T-helper 2 cell treated with Interferon-gamma antibody and Interleukin-4, amounts not matched to agents 5 μg/mL and 100 μg/mL, for 36 hours (primary cell): ENCODE measurements at regions not wholly inside any gene's neighbourhood (a gene's known extent, or its start where the extent isn't known, plus 50 kb on each side); places are given as distances from the start of the nearest gene placed in this dataset.

Source experiments
- DNase-seq: peaks from one replicate; pipeline ENCODE4 v3.0.0; 2021; ENCODE audit warnings: low spot score
- H3K27ac Mint-ChIP-seq: one replicate; pipeline ENCODE4 v1.8.0; 2021; ENCODE audit warnings: mild to moderate bottlenecking, mixed read lengths
- H3K27me3 Mint-ChIP-seq: one replicate; pipeline ENCODE4 v1.8.0; 2021; ENCODE audit warnings: low read depth, mixed read lengths
- H3K36me3 Mint-ChIP-seq: one replicate; pipeline ENCODE4 v1.8.0; 2021; ENCODE audit warnings: low read depth, mixed read lengths
- H3K4me1 Mint-ChIP-seq: one replicate; pipeline ENCODE4 v1.8.0; 2021; ENCODE audit warnings: low read depth, mixed read lengths
- H3K4me3 Mint-ChIP-seq: one replicate; pipeline ENCODE4 v1.8.0; 2022; ENCODE audit warnings: mild to moderate bottlenecking, moderate library complexity, mixed read lengths
- H3K9me3 Mint-ChIP-seq: one replicate; pipeline ENCODE4 v1.8.0; 2021; ENCODE audit warnings: mixed read lengths

DNA sequence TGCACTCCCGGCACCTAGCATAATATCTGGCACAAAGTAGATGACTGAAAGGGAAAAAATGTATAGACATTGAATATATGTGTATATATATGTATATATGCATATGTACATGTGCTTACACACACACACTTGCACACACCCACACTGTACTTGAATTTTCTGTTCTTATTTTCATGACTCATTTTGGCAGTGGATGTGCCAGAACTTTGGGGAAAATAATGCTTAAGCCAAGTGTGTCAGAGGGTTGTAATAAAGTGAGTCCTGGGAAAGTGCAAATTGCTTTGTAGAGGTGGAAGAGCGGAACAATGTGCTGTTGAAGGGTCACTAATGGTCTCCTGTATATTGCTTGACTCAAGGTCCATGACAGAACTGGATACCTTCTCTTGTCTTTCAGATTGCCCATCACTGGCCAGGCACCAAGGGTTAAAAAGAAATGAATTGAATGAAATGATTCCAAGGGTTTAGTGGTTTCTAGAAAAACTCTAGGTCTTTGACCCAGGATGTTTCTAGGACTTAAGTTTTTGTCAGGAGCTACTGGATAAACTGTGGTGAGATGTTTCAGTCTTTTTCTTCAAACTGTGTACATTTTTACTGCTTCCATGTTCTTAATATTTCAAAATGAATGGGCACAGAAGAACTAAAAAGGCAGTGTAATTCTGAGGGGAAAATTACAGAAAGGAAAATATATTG is 129.9 kb upstream of the MOCS2 start:
- no peak for DNase-seq
- no peaks in the 10 kb centered on the region for H3K36me3 Mint-ChIP-seq
- no peaks in the 10 kb centered on the region for H3K9me3 Mint-ChIP-seq
- no peaks in the 10 kb centered on the region for H3K4me1 Mint-ChIP-seq
- no peak overlapping the region for H3K4me3 Mint-ChIP-seq
- H3K27ac Mint-ChIP-seq, result no peak overlapping the region
- peaks cover 4% of the 10 kb centered on the region for H3K27me3 Mint-ChIP-seq

DNA sequence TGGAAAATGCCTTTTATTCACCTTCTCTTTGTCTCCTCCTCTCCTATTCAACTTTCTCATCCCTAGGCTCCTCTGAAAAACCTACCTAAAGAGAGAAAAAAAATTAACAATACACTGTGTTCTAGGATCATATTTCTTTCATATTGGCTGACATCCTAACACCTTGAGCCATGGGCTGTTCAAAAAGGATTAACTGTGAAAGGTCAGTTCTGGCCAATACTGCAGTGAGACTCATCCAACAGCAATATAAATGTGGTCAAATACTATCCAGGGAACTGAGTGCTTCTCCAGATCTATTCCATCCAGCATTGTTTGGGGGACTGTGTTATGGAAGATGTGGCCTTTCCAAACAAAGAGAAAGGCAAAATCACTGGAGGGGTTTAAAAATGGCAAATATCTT is 131.1 kb upstream of the MOCS2 start:
- H3K27ac Mint-ChIP-seq, result no peak overlapping the region
- H3K9me3 Mint-ChIP-seq, result no peaks in the 10 kb centered on the region
- H3K36me3 Mint-ChIP-seq, result no peaks in the 10 kb centered on the region
- H3K4me3 Mint-ChIP-seq, result no peak overlapping the region
- peaks cover 4% of the 10 kb centered on the region for H3K27me3 Mint-ChIP-seq
- no peaks in the 10 kb centered on the region for H3K4me1 Mint-ChIP-seq
- DNase-seq, result no peak

DNA sequence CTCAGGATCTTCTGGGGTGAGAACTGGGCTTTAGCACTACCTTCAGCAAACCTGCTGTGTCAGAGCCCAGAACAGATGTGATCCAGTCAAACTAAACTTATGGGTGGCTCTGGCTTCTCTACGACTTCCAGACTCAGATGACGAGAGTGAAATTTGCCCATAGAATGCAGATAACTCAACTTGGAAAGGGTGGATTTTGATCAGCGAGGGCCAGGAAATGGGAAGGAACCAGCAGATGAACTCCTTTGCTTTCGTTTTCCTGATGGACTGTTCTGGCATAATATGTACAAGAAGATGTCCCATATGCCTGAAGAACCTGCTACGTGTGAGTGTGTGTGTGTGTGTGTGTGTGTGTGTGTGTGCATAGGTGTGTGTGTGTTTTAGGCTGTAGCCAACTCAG is 132.0 kb upstream of the MOCS2 start:
- Mint-ChIP-seq H3K4me1 (no peaks in the 10 kb centered on the region), H3K9me3 (no peaks in the 10 kb centered on the region), H3K4me3 (no peak overlapping the region), H3K27me3 (peaks cover 6% of the 10 kb centered on the region), H3K27ac (no peak overlapping the region), H3K36me3 (no peaks in the 10 kb centered on the region)
- no peak for DNase-seq

DNA sequence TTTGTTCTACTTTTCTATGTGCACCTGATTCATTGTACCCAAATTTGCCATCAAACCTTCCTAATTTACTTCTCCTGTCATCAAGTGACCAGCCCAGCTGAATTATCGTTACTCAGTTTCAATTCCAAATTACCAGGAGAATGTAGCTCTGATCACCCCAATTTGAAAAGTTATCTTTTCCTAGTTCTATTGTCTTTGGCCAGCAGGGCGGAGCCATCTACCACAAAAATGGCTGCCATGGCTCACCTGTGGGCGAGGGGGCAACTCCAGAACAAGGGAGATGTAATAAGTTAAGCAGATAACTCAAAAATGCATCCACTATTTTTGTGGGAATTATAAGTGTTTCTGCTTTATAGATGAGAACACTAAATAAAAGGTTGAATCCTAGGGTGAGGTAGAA is 133.8 kb upstream of the MOCS2 start:
- no peak overlapping the region for H3K27ac Mint-ChIP-seq
- H3K36me3 Mint-ChIP-seq, result no peaks in the 10 kb centered on the region
- H3K9me3 Mint-ChIP-seq, result no peaks in the 10 kb centered on the region
- no peak for DNase-seq
- H3K4me1 Mint-ChIP-seq, result no peaks in the 10 kb centered on the region
- no peak overlapping the region for H3K4me3 Mint-ChIP-seq
- H3K27me3 Mint-ChIP-seq, result peaks cover 16% of the 10 kb centered on the region

DNA sequence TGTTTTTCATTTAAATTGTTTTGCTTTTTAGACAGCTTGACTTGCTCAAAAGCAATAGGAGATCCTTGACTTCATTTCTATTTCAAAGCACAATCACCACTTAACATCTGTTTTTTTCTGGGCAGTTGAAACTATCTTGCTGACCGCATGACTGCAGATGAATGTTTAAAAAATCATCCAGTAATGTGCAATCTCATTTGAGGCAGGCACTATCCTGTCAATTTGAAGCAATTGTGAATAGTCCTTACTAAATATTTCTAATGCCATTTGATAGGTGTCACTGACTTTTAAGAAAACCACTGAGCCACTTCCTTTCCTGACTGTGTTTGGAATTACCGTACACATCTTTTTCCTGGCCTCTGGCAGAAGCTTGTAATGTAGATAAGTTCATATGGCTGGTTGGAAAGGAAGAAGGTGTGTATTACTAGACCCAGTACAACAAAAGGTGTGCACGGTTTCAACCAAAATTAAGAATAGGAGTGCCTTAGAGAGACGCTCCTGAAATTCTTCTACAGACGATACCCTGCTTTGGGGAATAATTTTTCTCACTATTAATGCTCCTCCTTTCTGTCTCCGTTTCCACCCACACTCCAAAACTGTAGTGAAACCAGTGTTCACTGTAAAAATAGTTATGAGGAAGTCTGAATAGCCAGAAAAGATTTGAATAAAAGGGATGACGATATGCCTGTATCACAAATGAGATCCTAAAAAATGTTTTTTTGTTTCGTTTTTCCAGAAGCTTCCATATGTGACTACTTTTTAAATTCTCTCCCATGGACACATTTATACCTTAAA is 136.7 kb upstream of the MOCS2 start:
- no peak overlapping the region for H3K4me3 Mint-ChIP-seq
- H3K36me3 Mint-ChIP-seq, result no peaks in the 10 kb centered on the region
- no peak overlapping the region for H3K27ac Mint-ChIP-seq
- no peaks in the 10 kb centered on the region for H3K4me1 Mint-ChIP-seq
- no peak for DNase-seq
- peaks cover 23% of the 10 kb centered on the region for H3K27me3 Mint-ChIP-seq
- no peaks in the 10 kb centered on the region for H3K9me3 Mint-ChIP-seq

DNA sequence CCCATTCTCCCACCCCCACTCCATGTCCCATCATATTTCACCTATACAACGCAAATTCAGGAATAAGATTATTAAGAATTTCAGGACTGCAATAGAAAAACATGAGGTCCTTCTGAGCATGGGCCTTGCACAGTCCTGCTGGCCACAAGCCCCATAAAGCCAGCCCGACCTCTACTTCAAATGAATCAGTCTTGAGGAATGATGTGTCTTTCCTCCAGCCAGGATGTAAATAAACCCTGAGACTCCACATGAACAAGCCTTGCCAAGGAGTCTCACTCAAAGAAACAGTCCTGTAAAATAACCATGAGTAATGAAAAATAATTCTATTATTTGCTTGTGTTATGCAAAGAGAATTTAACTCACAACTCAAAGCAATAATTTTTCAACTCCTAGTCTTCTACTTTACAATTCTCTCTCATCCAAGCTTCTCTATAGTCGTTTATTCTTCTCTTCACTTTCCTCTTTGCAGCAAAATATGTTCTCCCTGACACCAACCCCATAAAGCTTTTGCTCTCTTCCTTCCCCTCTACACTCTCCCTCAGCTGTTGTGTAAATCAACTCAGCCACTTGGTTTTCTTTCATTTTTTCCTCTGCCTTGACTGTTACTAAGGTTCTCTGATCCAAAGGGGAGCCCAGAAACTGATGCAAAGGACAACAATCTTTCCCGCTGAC is 140.1 kb upstream of the MOCS2 start:
- Mint-ChIP-seq H3K27ac (no peak overlapping the region), H3K4me1 (peaks cover 17% of the 10 kb centered on the region), H3K36me3 (no peaks in the 10 kb centered on the region), H3K27me3 (peaks cover 28% of the 10 kb centered on the region), H3K9me3 (no peaks in the 10 kb centered on the region), H3K4me3 (no peak overlapping the region)
- no peak for DNase-seq

DNA sequence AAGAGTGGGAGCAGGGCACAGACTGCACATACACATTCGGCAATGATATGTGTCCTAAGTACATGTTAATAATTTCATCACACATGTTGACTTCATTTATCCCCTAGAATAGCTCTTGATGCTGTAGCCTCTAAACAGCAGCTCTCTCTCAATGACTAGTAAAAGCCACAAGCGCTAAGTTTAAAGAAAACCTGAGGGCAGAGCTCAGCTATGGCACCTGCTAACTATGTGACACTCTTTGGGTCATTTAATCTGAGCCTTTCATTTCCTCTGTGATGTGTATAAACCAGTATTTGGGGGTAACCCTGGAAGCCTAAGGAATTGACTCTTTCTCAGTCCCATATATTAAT is 140.6 kb upstream of the MOCS2 start:
- Mint-ChIP-seq H3K9me3 (no peaks in the 10 kb centered on the region), H3K27ac (no peak overlapping the region), H3K4me3 (no peak overlapping the region)

DNA sequence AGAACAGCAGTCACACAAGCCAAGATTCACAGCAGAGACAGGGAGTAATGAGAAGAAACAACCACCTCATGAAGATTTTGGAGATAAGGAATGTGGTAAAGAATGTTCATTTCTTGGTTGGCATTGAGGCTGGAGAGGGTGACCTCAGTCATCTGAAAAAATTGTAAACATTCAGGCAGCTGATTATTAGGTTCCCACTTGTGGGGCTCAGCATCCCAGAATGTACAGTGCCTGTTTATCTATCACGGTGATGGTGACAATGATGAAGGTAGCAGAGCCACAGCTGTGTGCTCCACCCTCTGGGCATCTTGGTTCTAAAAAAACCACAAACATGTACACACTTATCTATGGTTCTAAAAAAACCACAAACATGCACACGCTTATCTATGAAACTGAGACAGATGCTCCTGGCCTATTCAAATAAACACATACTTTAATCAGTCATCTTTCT is 143.9 kb upstream of the MOCS2 start:
- peak overlapping the region; percentile 49 for H3K4me3 Mint-ChIP-seq
- H3K27me3 Mint-ChIP-seq, result peaks cover 46% of the 10 kb centered on the region
- peaks cover 20% of the 10 kb centered on the region for H3K4me1 Mint-ChIP-seq

More for the DNA sequence above, 140.6 kb upstream of the MOCS2 start:
- Mint-ChIP-seq H3K4me1 (peaks cover 20% of the 10 kb centered on the region), H3K36me3 (no peaks in the 10 kb centered on the region), H3K27me3 (peaks cover 33% of the 10 kb centered on the region)
- DNase-seq, result no peak

DNA sequence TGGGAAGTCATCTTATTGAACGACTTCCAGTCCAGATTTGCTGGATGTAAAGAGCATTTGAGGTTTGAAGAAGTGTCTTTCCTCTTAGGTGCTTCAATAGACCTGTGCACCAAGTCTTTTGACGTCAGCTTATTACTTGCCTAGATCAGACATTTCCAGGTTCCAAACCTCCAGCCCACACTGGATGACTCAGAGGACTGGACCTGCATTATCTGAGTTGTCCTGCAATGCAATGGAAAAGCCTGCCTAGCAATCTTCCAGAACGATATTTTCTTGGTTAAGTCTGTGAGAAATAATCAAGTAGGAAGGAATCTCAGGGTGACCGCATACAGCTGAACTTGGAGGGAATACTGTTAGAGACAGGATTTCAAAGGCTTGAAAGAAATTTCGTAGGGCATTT is 147.2 kb upstream of the MOCS2 start:
- Mint-ChIP-seq H3K27me3 (peaks cover 39% of the 10 kb centered on the region), H3K4me1 (peaks cover 20% of the 10 kb centered on the region), H3K36me3 (no peaks in the 10 kb centered on the region), H3K27ac (no peak overlapping the region), H3K9me3 (no peaks in the 10 kb centered on the region), H3K4me3 (no peak overlapping the region)
- no peak for DNase-seq

More for the DNA sequence above, 143.9 kb upstream of the MOCS2 start:
- DNase-seq, result peak; percentile 11
- H3K9me3 Mint-ChIP-seq, result no peaks in the 10 kb centered on the region
- H3K36me3 Mint-ChIP-seq, result no peaks in the 10 kb centered on the region
- peak overlapping the region; percentile 28 for H3K27ac Mint-ChIP-seq

DNA sequence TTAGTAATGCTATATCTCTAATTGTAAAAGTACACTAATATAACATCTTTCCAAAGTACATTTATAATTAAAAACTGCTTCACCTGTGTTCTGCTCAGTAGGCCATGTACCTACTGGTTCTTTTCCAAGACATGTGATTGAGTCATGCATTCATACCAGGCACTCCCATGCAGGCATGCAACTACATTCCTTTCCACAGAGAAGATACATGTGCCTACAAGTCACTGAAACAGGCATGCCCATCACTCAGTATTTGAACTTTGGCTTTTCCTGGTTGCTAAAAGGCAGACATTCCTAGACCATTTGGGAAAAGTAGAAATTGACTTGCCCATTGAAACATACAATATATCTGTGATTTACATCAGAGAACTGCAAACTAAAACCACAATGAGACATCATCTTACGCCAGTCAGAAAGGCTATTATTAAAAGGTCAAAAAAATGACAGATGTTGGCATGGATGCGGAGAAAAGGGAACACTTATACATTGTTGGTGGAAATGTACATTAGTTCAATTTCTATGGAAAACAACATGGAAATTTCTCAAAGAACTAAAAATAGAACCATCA is 148.3 kb upstream of the MOCS2 start:
- Mint-ChIP-seq H3K36me3 (no peaks in the 10 kb centered on the region), H3K4me3 (no peak overlapping the region), H3K9me3 (no peaks in the 10 kb centered on the region), H3K27ac (no peak overlapping the region), H3K4me1 (peaks cover 17% of the 10 kb centered on the region), H3K27me3 (peaks cover 42% of the 10 kb centered on the region)
- DNase-seq, result no peak

DNA sequence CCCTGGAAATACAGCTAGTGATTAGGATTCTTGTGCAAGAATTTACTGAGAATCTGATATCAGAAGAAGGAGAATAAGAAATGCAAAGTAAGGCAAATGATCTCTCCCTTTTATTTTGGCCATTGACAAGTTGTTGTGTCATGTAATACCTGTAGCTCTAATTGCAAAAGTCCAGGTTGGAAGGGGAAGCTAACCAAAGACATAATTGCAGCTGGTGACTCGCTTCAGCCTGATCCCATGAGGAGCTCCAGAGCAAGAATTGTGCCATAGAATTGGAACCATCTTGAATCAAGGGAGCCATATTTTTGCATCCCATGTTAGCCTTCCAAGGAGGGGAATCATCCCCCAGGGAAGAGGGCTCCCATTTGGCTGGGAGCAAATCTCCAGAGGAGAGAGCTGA is 149.6 kb upstream of the MOCS2 start:
- peaks cover 44% of the 10 kb centered on the region for H3K27me3 Mint-ChIP-seq
- no peak overlapping the region for H3K4me3 Mint-ChIP-seq
- H3K27ac Mint-ChIP-seq, result no peak overlapping the region
- peaks cover 5% of the 10 kb centered on the region for H3K4me1 Mint-ChIP-seq
- H3K9me3 Mint-ChIP-seq, result no peaks in the 10 kb centered on the region
- no peaks in the 10 kb centered on the region for H3K36me3 Mint-ChIP-seq
- no peak for DNase-seq

DNA sequence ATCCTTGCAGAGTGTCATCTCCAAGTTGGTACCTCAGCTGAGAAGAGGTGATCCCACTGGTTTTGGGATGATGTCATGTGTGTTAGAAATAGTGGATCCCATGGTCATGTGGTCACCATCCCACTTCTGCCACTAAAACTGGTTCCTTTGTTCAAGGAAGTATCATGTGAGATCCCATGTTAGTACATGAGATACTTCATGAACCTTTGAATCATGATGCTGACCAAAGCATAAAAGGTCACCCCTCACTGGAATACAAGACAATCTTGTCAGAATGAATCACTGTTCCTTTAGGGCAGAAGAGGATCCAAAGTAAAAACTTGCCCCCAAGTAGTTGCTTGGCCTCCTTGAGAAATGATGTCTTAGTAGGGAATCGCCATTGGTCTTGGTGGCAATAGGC is 150.9 kb upstream of the MOCS2 start:
- no peaks in the 10 kb centered on the region for H3K4me1 Mint-ChIP-seq
- no peak overlapping the region for H3K27ac Mint-ChIP-seq
- DNase-seq, result no peak
- H3K9me3 Mint-ChIP-seq, result no peaks in the 10 kb centered on the region
- H3K4me3 Mint-ChIP-seq, result no peak overlapping the region
- no peaks in the 10 kb centered on the region for H3K36me3 Mint-ChIP-seq
- peaks cover 40% of the 10 kb centered on the region for H3K27me3 Mint-ChIP-seq

DNA sequence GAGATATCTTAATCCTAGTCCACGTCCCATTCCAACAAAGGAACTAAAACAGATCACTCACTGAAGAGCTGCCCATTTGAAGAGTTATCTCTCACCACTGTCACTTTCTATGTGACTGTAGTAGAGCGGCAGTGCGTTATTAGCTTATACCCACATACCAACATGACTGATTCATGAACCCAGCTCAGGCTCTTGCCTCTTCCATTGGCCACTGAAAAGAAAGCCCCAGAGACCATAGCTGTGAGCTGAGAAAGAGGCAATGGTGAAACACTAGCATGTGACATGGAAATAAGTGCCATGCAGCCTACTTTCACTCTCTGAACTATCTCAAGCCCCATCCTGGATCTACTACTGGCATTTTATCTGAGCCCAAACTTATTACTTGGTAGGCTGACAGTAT is 151.7 kb upstream of the MOCS2 start:
- Mint-ChIP-seq H3K4me1 (no peaks in the 10 kb centered on the region), H3K9me3 (no peaks in the 10 kb centered on the region), H3K36me3 (no peaks in the 10 kb centered on the region), H3K27me3 (peaks cover 36% of the 10 kb centered on the region), H3K4me3 (no peak overlapping the region), H3K27ac (no peak overlapping the region)
- no peak for DNase-seq

DNA sequence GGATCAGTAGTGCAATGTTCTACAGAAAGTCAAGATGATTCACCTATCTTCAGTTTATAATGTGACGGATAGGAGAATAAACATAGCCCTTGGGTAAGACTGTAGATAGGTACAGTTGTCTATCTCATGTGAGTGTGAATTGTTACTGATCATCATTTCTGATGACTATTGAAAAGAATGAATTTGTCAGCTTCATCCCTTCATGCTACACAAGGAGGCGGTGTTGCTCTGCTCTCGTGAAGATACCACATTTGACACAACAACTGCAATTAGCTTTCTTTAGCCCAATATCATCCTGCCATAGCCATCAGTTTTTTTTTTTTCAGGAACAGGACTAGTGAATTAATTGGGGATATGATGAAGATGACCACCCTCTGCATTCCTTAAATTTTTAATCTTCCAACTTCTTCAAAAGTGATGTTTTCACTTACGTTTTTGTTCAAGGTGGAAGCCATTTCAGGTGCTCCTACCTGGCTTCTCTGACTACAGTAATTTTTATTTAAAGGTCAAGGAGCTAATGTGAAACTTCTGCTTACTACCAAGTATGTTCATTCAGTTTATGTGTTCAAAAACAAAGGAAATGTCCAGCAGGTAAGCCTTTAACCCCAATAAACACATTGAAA is 152.9 kb upstream of the MOCS2 start:
- Mint-ChIP-seq H3K27me3 (peaks cover 24% of the 10 kb centered on the region), H3K9me3 (no peaks in the 10 kb centered on the region), H3K27ac (no peak overlapping the region), H3K4me3 (no peak overlapping the region), H3K36me3 (no peaks in the 10 kb centered on the region), H3K4me1 (no peaks in the 10 kb centered on the region)
- no peak for DNase-seq
